GM21825 (cell line): ENCODE measurements at regions not wholly inside any gene's neighbourhood (a gene's known extent, or its start where the extent isn't known, plus 50 kb on each side); places are given as distances from the start of the nearest gene placed in this dataset.
"Not testable (repeated sequence)": the region's sequence is repeated elsewhere in the genome, so short reads cannot be mapped to it uniquely, and the experiment has no call there.

ENCODE experiments used
- ATAC-seq: cut with Tn5 transposase; IDR thresholded peaks from one replicate; pipeline ENCODE4 v1.9.1; 2021; ENCODE audit warnings: mild to moderate bottlenecking, moderate library complexity; ENCODE audit not compliant: unreplicated experiment

DNA sequence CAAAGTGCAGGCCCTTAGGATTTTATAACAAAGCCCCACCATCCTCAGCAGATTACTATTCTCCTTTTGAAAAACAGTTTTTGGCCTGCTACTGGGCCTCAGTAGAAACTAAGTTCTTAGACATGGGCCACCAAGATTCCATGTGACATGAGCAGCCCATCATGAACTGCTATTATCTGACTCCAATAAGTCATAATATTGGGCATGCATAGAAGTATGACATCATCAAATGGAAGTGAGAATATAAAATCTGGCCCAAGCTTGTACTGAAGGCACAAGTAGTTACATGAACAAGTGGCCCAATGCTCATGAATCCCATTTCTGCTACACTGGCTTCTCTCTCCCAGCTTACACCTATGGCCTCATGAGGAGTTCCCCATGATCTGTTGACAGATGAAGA is 404.8 kb downstream of the EPHA5 start:
- no peak for ATAC-seq

DNA sequence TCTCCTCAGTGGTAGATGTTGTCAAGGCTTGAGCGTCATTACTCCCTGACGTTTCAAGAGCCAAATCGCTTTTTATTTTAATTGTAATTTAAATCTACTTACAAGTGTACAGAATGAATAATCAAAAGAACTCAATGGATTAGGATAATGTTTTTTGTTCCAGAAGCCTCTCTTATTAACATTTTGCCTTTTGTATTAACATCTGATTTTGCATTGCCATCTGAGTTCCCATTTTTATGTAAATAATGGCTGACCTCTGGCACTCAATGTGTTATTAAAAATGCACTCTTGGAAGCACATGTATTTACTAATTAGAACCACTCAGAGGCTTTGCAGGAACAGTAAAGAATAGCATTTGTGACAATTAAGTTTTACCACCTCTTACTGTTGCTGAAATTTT is 411.0 kb downstream of the EPHA5 start:
- ATAC-seq, result no peak

DNA sequence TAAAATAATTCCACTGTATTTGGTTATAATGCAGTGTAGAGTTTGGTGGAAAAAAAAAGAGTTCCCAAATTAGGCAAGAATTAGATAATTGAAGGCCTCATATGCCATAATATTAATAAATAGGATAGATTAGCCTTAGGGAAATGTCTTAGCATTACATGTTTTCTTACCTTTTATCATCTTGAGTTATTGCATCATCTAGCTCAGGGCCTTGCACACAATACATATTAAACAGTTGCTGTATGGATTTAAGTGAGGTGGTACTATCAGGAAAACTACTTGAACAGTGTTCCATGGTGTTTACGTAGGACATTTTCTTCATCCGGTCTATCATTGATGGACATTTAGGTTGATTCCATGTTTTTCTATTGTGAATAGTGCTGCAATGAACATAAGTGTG is 419.4 kb downstream of the EPHA5 start:
- no peak for ATAC-seq

DNA sequence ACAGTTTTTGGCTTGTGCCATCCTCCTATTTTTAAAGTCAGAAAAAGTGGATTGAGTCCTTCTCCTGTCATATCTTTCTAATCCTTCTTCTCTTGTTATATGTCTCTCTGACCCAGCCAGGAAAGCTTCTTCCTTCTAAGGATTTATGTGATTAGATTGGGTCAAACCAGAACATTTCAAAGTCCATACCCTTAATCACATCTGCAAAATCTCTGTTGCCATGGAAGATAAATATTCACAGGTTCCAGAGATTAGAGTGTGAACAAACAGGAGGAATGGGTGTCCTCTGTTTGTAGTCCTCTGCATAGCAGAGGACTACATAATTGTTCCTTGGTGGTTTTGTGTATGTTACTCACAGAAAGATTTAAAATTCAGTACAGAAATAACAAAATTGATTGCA is 421.2 kb downstream of the EPHA5 start:
- no peak for ATAC-seq

DNA sequence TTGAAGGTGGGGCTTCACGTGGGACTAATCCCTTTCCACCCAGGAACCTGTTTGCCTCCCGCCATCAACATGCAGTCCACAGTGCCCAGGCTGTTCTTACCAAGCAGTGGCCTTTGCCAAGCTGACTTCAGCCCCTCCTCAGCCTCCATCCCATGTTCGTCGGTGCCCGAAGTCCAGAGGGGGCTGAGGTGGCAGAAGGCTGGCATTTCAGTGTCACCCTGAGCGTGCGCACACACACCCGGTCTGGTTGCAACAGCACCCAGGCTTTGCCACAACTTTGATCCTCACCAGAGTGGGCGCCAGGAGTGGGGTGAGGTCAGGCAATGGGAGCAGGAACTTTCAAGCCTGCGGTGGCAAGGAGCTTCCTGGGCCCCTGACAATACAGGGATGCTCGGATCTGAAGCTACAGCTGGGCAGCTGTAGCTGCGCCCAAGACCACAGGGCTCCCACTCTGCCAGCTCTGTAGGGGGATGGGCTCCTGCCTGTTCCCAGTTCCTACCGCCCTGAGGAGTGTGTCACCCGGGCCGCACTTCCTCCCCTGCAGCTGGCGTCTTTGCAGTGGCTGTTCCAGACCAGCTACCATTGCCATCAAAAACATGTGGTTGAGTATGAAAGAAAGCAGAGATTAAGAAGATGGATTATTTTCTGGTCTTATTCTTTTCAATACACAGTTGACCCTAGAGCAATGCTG is 428.0 kb downstream of the EPHA5 start:
- no peak for ATAC-seq

DNA sequence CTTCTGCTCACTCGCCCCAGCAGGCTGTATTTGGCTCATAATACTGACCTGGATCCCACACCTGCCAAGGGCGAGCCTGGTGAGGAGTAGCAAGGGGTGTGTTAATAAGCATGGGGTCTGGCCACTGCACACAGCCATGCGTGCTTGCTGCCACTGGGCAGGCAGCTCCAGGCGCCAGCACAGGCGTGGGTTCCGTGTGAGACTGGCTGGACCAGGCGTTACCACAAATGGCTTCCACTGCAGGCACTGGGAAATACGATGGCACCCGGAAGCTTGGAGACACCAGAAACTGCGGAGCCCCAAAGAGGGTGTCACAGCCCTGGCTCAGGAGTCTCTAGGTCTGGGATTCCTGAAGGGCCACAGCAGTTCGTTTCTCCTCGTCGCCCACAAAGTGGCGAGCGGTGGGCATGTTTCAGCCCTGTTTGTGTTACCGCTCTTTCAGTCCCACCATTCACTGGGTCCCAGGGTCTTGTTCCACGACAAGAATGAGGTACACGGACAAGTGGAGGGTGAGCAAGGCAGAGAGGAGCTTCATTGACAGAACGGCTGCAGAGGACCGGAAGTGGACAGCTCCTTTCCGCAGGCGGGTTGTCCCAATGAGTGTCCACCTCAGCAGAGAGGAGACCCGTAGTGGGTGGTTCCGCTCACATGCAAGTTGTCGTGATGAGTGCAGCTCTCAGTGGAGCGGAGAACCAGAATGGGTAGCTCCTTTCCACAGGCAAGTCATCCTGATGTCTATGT is 428.9 kb downstream of the EPHA5 start:
- no peak for ATAC-seq

DNA sequence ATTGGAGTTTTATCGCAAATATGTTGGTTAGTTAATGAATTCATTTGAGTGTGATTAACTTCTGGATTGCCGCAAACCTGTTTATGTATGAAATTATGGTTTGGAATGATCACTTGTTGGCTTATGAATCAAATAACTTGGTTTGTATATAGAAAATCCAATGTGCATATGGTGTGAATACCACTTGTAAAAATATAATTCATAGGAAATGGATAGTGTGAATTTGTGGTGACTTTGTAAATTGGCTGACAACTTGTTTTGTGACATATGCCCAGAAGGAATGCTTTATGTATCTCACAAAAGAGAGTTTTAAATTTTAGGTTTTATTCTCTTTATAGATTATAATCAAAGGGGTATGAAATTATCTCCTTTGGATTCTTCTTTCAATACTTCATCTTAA is 436.2 kb downstream of the EPHA5 start:
- ATAC-seq, result no peak

DNA sequence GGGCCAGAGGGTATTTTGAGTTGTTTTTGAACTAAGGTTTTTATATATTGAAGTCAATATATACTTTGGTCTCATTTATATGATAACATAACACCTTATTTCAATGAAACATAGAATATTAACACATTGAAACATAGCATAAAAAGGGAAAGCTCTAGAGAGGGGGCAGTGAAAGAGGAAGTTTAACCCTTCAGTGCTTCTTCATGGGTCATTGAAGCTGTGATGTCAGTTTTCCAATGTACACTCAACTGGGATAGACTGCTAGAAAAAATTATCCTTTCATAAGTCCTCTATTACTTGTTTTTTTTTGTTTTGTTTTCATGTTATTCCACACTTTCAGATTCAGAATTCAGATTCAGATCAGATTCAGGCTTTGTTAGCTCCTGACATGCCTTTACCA is 442.7 kb downstream of the EPHA5 start:
- ATAC-seq, result no peak

DNA sequence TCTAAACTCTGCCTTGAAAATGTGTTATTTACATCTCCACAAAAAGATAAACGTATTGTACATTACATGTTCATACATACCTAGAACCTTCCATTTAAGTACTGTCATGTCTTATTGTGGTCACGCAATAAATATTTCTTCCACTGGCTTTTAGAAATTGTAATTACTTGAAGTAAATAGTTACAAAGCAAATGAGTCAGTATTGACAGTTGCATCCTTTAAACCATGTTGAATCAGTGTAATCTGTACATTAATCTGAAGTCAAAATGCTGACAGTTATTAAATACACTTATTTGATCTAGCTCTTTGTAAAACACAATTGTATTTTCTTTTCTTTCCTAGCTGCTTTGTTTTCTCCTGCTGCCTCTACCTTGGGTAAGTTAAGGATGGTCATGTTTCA is 446.7 kb downstream of the EPHA5 start:
- ATAC-seq, result no peak

DNA sequence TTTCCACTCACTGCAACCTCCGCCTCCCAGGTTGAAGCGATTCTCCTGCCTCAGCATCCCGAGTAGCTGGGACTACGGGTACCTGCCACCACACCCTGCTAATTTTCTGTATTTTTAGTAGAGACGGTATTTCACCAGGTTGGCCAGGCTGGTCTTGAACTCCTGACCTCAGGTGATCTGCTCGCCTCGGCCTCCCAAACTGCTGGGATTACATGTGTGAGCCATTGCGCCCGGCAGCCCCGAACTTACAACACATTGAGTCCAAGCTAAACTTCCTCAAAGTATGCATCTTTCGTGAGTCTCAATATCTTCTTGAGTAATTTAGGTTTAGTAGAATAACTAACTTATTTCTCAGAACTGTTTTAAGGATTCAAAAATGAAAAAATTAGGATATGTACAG is 447.2 kb downstream of the EPHA5 start:
- not testable (repeated sequence) for ATAC-seq

DNA sequence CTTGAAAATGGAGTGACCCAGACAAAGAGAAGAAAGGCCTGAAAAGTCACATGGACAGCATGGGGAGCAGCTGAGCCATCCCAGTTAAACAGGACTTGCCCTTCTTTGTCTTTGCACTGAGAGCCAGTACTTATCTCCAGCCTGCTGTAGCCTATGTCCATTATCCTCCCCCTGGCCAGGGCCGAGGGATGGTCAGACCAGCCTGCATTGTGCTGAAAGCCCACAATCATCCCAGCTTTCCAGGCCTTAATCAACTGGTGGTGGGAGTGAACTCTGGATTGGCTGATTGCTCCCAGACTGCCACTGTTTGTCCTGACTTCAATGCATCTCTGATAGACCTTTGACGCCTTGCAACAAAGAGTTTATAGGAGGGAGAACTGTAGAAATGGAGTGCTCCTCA is 453.1 kb downstream of the EPHA5 start:
- no peak for ATAC-seq

DNA sequence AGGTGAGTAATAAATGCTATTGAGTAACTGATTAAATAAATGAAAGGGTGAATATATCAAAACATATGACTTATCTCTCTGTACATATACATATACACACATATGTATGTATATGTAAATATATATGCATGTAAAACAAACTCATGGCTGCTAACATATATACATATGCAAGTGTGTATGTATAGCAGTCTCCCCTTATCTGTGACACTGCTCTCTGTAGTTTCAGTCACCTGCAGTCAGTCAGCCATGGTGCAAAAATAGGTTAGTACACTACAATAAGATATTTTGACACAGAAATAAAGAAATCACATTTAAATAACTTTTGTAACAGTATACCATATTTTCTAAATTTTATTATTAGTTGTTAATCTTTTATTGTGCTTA is 467.4 kb downstream of the EPHA5 start:
- no peak for ATAC-seq

DNA sequence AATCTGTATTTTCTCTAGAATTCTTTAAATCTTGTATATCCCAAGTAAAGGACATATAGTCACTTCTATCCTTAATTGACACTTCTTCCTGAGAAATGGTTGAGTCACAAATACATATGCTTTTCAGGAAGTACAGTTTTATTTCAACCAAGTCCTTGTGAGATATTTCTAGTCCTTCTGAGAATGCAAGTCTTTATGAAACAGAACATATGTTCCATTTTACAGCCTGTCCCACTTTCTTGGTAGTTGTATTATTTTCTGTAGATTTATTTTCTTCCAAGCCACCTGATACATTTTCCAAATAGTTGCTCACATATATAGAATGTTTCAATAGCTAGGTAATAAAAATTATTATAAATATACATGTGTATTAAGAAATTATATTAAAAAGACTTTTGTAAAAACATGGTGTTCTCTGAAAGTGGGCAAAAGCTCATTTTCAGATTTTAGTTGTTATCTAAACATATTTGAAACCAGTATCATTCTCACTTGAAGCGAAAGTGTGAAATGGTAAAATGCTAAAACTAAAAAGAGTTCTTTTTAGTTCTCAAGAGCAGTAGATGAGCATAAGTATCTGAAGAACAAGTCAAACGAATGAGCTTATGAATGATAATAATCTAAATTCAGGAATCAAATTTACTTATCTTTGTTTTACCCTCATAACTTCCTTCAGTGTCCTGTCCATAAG is 468.0 kb downstream of the EPHA5 start:
- no peak for ATAC-seq

DNA sequence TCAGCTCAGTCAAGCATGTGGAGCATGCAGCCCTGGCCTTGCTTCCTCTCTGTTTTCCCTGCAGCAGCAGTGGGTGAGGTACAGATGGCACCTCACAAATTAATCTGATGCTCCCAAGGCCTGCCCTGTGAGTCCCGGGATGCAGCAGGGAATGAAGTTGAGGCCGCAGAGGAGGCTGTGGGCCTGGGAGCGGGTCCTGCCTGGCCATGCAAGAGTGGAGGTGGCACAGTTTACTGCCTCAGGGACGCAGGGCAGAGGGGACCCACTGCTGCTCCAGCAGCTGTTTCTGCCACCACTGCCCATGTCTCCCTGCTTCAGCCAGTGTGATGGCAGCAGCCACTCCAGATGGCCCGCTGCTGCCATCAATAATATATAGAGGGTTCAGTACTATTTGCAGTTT is 474.6 kb downstream of the EPHA5 start:
- ATAC-seq, result no peak

DNA sequence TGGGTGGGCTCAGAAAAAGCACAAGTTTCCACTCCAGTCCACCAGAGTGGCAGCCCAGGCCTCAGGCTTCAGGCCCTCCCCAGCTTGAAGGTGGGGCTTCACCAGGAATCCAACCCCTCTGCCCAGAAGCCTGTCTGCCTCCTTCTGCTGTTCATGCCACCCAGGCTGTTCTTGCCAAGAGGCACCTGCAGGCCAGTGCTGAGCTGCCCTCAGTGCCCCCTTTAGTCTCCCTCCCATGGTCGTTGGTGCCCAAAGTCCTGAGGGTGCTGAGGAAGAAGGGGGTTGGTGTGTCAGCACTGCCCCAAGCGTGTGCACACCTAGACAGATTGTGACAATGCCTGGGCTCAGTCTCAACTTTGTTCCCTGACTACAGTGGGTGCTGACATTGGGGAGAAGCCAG is 475.3 kb downstream of the EPHA5 start:
- no peak for ATAC-seq

DNA sequence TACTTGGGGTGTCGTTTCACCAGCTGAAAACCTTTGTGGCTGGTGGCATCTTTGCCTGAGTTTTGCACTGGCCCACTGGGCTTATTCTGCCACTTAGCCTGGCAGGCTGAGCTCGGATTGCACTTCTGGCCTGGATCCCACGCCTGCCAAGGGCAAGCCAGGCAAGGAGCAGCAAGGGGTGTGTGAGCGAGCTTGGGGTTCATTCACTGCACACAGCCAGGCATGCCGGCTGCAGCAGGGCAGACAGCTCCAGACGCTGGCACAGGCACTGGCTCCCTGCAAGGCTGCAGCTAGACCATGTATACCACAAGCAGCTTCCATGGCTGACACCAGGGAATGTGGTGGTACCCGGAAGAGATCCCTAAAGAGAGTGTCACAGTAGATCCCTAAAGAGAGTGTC is 476.3 kb downstream of the EPHA5 start:
- ATAC-seq, result no peak

DNA sequence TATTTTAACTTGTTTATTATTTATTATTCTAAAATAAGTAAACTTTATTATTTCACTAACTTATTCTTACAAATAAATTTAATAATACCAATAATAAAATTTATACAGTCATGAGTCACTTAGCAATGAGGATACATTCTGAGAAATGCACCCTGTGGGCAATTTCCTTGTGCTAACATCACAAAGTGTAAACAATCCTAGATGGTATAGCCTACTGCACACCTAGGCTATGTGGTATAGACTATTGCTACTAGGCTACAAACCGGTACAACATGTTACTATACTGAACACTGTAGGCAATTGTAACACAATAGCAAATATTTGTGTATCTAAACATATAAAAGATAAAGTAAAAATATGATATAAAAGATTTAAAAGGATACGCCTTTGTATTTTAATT is 479.5 kb downstream of the EPHA5 start:
- ATAC-seq, result no peak

DNA sequence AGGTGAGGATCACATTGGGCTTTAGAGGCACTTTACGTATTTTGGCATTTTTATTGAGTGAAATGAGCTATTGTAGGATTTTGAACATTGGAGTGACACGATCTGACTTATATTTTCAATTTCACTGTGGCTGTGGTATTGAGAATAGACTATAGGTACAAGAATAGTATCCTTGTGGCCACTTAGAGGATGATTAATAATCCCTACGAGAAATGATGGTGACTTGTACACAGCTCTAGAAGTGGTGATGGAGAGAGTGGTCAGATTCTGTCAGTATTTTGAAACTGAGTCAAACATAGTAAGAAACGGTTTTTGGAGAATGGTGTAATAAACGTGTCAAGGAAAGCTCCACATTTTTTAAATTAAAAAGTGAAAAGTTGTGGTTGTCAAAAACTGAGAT is 494.7 kb downstream of the EPHA5 start:
- no peak for ATAC-seq

DNA sequence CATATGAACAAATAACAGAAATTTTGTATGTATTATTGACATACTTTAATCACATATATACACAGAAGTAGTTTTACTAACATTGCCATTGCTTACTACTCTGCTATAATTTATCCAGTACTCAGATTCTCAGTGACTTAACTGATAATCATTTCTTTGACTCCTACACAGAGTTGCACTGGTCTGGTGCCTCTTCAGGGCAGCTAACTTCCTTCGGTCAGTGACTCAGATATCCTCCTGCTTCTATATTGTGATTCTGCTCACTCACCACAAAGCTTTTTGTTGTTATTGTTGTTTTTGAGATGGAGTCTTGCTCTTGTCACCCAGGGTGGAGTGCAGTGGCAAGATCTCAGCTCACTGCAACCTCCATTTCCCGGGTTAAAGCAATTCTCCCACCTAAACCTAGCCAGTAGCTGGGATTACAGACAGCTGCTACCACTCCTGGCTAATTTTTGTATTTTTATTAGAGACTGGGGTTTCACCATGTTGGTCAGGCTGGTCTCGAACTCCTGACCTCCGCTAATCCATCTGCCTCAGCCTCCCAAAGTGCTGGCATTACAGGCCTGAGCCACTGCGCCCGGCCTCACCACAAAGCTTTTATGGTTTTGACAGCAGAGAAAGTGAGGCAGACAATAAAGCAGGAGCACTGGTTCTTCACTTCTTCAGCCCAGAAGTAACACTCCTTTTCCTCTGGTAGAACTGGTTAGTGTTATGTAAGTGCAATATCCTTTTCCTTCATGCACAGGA is 499.3 kb downstream of the EPHA5 start:
- no peak for ATAC-seq

DNA sequence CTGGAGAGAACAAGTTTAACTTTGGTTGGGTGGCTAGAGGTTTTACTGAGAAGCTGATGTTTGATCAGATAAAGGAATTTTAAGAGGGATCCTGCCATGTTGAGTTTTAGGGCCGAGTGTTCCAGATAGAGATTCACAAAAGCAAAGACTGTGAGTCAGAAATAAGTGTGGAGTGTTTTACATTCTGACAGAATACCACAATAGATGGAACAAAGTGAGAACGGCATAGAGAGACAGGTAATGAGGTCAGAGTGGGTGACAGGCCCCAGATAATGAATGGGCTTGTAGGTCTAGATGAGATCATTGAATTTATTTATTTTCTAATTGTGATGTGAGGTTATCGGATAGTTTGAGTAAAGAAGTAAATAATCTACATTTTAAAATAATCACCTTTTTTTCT is 502.6 kb downstream of the EPHA5 start:
- ATAC-seq, result no peak

DNA sequence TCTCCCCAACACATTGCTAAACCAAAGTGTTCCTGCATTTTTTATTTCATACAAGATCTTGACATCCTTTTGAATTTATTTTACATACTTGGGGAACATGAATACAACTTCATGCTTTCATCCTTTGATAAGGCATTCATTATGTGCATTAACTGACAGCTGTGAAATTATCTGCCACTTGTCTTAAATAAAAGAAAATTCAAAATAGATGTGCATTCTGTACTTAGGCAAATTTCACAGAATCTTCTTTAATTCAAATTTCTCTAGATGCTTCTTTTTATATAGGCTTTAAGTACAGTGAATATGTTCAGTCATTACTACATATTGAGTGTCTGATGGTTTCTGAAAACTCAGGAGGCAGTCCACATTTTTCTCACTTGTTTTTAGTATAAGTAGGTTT is 518.1 kb downstream of the EPHA5 start:
- ATAC-seq, result no peak

DNA sequence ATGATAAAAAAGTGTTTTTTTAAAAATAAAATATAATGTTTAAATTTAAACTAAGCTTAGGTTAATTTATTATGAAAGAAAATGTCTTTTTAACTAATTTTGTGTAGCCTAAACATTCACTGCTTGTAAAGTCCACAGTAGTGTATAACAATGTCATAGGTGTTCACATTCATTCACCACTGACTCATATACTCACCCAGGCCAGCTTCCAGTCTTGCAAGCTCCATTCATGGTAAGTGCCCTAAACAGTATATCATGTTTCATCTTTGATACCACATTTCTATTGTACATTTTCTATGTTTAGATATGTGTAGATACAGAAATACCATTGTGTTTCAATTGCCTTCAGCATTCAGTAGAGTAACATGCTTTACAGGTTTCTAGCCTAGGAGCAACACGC is 530.3 kb downstream of the EPHA5 start:
- ATAC-seq, result no peak
